HG03095 (cell line): ENCODE measurements at regions not wholly inside any gene's neighbourhood (a gene's known extent, or its start where the extent isn't known, plus 50 kb on each side); places are given as distances from the start of the nearest gene placed in this dataset.
"Not testable (repeated sequence)": the region's sequence is repeated elsewhere in the genome, so short reads cannot be mapped to it uniquely, and the experiment has no call there.

Experiments
- ATAC-seq: cut with Tn5 transposase; IDR thresholded peaks from one replicate; pipeline ENCODE4 v1.9.1; 2021; ENCODE audit warnings: moderate library complexity; ENCODE audit not compliant: unreplicated experiment

DNA sequence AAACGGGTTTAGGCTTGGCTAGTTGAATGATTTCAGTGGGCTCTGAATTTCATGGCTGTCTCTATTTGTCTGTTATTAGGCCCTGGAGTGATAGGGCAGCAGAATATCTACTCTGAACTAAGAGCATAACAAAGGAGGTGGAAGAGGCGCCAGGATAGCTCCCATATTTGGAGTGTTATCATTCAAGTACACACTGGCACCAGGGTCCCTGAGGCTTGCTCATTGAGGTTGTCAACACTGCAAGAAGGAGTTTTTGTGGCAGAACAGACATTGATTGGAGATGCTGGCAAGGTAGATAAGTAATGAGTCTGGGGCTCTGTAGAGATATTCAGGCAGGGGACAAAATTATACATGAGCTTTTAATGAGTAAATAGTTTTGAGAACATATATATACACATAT is 1748.4 kb downstream of the MRPL39 start:
- no peak for ATAC-seq

DNA sequence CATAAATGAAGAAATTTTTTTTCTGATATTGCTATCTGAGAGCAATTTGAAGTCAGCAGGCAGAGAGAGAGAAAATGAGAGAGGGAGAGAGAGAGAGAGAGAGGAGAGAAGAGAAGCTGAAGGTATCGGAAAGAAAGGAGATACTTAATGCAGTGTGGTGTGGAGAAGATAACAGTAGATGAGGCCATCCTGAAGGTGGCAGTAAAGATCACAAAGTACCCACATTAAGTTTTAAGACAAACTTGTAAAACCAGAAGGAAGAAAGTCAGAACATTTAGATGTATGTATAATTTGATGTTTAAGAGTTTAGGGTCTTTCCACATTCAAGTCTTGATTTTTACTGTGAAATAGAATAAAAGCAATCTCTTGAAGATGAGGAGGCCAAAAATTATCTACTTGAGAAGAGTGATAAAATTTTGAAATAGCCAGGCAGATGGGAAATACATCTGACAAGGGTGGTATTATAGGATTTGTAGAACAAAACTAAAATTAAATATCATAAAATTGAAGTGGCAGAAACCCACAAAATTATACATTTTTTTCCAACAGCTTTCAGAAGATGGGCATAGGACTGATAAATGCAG is 1753.4 kb downstream of the MRPL39 start:
- ATAC-seq, result no peak

DNA sequence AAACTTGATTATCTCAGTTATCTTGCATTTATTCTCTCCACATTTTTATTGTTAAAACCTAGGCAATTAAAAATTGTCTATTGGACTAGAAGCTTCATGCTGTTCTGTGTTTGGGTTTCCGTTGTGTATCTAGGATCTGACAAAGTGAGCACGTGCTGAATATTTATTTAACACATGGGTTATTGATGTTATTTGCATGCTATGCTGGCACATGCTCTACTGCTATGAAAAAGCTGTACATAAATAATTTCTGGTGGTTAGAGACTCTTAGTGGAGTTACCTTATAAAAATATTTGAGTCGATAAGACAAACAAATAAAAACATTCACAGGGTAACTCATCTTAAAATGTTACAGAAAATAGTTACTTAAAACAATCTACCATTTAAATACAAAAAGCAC is 1769.7 kb downstream of the MRPL39 start:
- ATAC-seq, result no peak

GRCh38 chr21:23822760-23823159 is 1784.5 kb downstream of the MRPL39 start:
- ATAC-seq, result no peak

- no peak for ATAC-seq
Observed at GRCh38 chr21:23817337-23817736, 1789.9 kb downstream of the MRPL39 start.

DNA sequence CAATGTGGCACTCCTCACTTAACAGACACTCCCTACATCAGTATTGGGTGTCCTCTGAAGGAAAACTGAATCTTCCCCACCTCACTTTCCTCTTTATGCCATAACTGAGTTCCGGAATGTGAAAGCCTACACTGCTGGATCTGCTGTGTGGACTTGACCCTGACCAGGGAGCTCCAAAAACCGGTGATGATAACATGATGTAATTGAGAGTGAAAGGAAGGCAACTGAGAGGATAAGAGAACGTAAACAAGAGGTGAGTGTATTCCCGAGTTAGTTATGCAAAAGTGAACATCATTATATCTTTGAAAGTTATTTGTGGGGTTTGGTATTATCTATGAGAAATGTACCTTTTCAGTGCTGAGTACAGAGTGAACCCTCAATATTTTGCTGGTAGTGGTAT is 1794.8 kb downstream of the MRPL39 start:
- ATAC-seq, result no peak

- ATAC-seq, result no peak
Observed at GRCh38 chr21:23811805-23812204, 1795.5 kb downstream of the MRPL39 start.

DNA sequence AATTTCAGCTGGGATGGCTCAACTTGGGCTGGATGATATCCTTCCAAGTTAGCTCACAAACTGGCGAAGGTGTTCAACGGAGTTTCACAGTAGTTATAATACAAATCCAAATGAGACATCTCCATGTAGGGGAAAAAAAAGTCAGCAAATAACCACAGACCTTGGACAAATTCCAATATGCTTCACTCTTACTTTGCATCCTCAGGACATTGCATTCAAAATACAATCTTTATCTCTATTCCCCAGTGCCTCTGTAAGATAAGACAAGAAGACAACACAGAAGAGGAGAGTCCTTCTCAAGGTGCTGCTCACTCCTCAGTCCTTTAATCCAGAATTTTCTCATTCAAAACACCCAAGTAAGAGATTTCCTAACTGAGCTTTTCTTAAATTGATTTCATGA is 1797.7 kb downstream of the MRPL39 start:
- no peak for ATAC-seq

- not testable (repeated sequence) for ATAC-seq
Observed at GRCh38 chr21:23806966-23807548, 1800.2 kb downstream of the MRPL39 start.

DNA sequence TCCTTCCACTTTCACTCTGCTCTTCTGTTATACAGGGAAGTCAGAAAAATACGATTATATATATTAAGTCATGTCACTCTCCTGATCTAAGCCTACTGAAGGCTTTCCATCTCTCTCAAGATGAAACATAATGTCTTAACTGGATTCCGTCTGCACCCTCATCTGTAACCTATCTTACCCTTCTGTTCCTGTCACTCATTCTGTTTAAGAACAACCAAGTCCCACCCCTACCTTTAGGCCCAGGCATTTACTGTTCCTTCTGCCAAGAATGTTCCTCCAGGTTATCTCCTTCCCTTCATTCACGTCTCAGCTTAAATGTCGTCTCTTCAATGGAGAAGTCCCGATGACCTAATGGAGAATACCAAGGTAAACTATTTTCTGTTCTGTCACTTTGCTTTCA is 1802.4 kb downstream of the MRPL39 start:
- ATAC-seq, result no peak

DNA sequence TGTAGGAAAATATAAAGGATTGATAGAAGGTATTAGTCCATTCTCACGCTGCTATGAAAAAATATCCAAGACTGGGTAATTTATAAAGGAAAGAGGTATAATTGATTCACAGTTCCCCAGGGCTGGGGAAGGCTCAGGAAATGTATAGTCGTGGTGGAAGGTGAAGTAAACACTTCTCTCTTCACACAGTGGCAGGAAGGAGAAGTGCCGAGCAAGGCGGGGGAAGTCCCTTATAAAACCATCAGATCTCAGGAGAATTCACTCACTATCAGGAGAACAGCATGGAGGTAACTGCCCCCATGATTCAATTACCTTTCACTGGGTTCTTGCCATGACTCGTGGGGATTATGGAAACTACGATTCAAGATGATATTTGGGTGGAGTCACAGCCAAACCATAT is 1806.0 kb downstream of the MRPL39 start:
- no peak for ATAC-seq

- no peak for ATAC-seq
Observed at GRCh38 chr21:23799376-23799775, 1807.9 kb downstream of the MRPL39 start.

- ATAC-seq, result no peak
Observed at GRCh38 chr21:23792300-23792699, 1815.0 kb downstream of the MRPL39 start.

DNA sequence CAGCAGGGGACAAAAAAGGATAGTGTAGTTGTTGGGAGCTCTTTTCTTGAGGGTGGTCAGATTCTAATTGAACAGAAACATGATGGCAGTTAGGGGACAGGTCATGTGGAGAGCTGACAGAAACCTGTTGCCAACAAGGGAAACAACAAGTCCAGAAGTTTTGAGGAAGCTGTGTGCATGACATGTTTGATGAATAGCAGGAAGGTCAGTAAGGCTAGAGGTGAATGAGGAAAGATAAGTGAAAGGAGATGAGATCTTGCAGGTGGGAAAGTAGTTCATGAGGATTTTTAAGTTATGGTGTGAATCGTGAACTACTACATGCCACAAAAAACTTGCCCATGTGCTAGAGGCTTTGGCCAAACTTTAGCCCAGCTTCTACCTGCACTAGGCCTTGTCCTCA is 1817.4 kb downstream of the MRPL39 start:
- no peak for ATAC-seq

- ATAC-seq, result no peak
Observed at GRCh38 chr21:23780326-23780725, 1827.0 kb downstream of the MRPL39 start.

GRCh38 chr21:23743821-23744220 is 1863.5 kb downstream of the MRPL39 start:
- no peak for ATAC-seq

DNA sequence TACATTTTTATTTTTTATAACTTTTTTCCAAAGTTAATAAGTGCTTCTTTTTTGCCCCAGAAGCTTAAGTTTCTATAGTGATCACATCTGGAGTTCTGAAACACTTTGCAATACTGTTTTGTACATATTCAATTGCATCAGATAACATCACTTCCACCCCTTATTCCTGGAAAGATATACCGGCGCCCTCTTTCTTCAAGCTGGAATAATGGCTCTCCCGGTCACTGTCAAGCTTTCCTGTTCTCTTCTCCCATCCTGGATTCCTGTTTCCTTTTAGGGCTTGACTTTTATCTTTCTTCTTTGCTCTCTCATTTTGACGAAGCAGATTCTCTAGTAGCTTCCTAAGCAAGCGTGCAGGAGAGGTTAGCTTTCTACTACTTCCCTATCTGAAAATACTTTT is 1866.8 kb downstream of the MRPL39 start:
- ATAC-seq, result no peak

DNA sequence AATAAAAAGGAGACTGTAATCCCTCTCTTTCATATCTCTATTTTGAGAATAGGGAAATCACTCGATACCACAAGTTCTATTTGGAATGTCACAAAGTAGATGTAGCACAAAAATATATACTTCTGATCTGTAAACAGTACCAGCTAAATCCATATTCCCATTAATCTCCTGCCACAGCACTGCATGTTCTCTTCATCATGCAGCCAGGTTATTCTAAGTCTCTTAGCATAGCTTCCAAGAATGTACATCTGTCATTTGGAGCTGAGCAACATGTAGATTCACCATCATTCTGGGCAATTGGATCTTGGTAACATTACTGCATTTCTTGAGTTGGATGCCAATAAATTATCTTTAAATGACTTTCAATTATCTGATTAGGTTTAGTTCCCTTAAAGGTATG is 1874.5 kb downstream of the MRPL39 start:
- ATAC-seq, result no peak

- ATAC-seq, result no peak
Observed at GRCh38 chr21:23729331-23729730, 1878.0 kb downstream of the MRPL39 start.

DNA sequence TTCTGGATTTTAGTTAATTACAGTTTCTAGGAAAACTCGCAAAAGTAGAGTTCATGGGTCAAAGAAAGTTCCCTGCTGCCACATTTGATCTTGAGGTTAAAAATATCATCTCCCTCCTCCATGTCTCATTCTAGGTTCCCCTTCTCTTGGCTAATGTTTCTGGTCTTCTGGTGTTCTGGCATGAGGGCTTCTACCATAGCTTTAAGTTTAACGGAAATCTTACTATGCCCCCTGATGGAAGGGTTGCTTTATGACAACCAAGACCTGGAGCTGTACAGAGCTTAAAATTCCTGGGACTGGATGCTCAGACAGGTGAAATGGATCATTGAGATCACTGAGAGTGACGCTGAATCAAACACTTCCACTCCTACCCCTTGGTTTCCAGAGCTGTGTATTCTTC is 1881.7 kb downstream of the MRPL39 start:
- no peak for ATAC-seq

GRCh38 chr21:23718446-23719285 is 1888.6 kb downstream of the MRPL39 start:
- no peak for ATAC-seq

- no peak for ATAC-seq
Observed at GRCh38 chr21:23712166-23712565, 1895.1 kb downstream of the MRPL39 start.
